A549 (cell line): ENCODE measurements at regions not wholly inside any gene's neighbourhood (a gene's known extent, or its start where the extent isn't known, plus 50 kb on each side); places are given as distances from the start of the nearest gene placed in this dataset.

Source experiments
- BCL3 ChIP-seq: fragments of >200 bp; sonication (Bioruptor Twin); formaldehyde crosslinking; IDR thresholded peaks from 3 replicates; pipeline ENCODE4 v1.6.1; 2016
- CTCF ChIP-seq: fragments of >200 bp; sonication (Bioruptor Twin); formaldehyde crosslinking; IDR thresholded peaks from 3 replicates; pipeline ENCODE4 v1.5.1; 2016
- EP300 ChIP-seq, 2 experiments: fragments of >200 bp; sonication (Bioruptor Twin); formaldehyde crosslinking; IDR thresholded peaks; 2 replicates in 1 of 2; 3 replicates in 1 of 2; pipeline ENCODE4 v1.6.1; 2016 to 2017
- KDM1A ChIP-seq: fragments of 200-600 bp; sonication (generic); IDR thresholded peaks from 2 replicates; pipeline ENCODE4 v1.6.1; 2016; ENCODE audit warnings: low read depth, mild to moderate bottlenecking
- MYC ChIP-seq: IDR thresholded peaks from 2 replicates; pipeline ENCODE4 v1.6.1; 2012; ENCODE audit warnings: mild to moderate bottlenecking, inconsistent platforms, low read length, improper control_type of control experiment, borderline replicate concordance
- NFE2L2 ChIP-seq: fragments of 150-350 bp; conservative IDR thresholded peaks from 2 replicates; pipeline ENCODE4 v1.6.1; 2014; ENCODE audit warnings: low read length
- RCOR1 ChIP-seq: fragments of 150-350 bp; IDR thresholded peaks from 2 replicates; pipeline ENCODE4 v1.6.1; 2014; ENCODE audit warnings: antibody characterized with exemption, low read length, low read depth
- REST ChIP-seq: fragments of 200-600 bp; sonication (generic); IDR thresholded peaks from 2 replicates; pipeline ENCODE4 v1.6.1; 2016; ENCODE audit warnings: antibody characterized with exemption, mild to moderate bottlenecking, moderate library complexity
- SREBF2 ChIP-seq: fragments of 450-650 bp; IDR thresholded peaks from 2 replicates; pipeline ENCODE4 v1.6.1; 2014; ENCODE audit warnings: mild to moderate bottlenecking, moderate library complexity
- ZFP36 ChIP-seq: fragments of 450-650 bp; IDR thresholded peaks from 2 replicates; pipeline ENCODE4 v1.6.1; 2014; ENCODE audit warnings: borderline replicate concordance; ENCODE audit not compliant: partially characterized antibody

- no peak for TF ChIP-seq CTCF
- no peak for TF ChIP-seq BCL3
- no peak for TF ChIP-seq SREBF2
- no peak for TF ChIP-seq NFE2L2
- no peak for TF ChIP-seq KDM1A
- TF ChIP-seq EP300 (IDR thresholded peaks at IDR 0.05) = no peak
- no peak for TF ChIP-seq RCOR1
- TF ChIP-seq REST = no peak
- TF ChIP-seq ZFP36 = no peak
- no peak for TF ChIP-seq MYC
These were observed 506.6 kb upstream of the TMEM132C start for GRCh38 chr12:127760357-127760756.
